Neural progenitor cell (in vitro differentiated cells): ENCODE measurements at regions not wholly inside any gene's neighbourhood (a gene's known extent, or its start where the extent isn't known, plus 50 kb on each side); places are given as distances from the start of the nearest gene placed in this dataset.

Experiments
- DNase-seq: peaks from one replicate; pipeline ENCODE4 v3.0.0-alpha.2; 2016; ENCODE audit warnings: low spot score
- H2AFZ ChIP-seq: fragments of 200-600 bp; sonication (generic); replicated peaks from 2 replicates; pipeline ENCODE4 v1.6.1; 2016; ENCODE audit warnings: antibody characterized with exemption
- H3F3A ChIP-seq: fragments of 200-600 bp; sonication (generic); 2 replicates; pipeline ENCODE4 v1.6.1; 2016; ENCODE audit warnings: antibody characterized with exemption, low read depth
- H3K27ac ChIP-seq: fragments of 200-600 bp; sonication (generic); 2 replicates; pipeline ENCODE4 v1.5.1; 2016; ENCODE audit warnings: mild to moderate bottlenecking
- H3K27me3 ChIP-seq: fragments of 200-600 bp; sonication (generic); 2 replicates; pipeline ENCODE4 v1.6.1; 2016; ENCODE audit warnings: mild to moderate bottlenecking, moderate library complexity
- H3K36me3 ChIP-seq: fragments of 200-600 bp; sonication (generic); 2 replicates; pipeline ENCODE4 v1.5.1; 2016
- H3K4me1 ChIP-seq: fragments of 200-600 bp; sonication (generic); 2 replicates; pipeline ENCODE4 v1.6.1; 2016; ENCODE audit warnings: mixed run types
- H3K4me2 ChIP-seq: fragments of 200-600 bp; sonication (generic); 2 replicates; pipeline ENCODE4 v1.6.1; 2016
- H3K4me3 ChIP-seq: fragments of 200-600 bp; sonication (generic); 2 replicates; pipeline ENCODE4 v1.5.1; 2016
- H3K79me2 ChIP-seq: fragments of 200-600 bp; sonication (generic); 2 replicates; pipeline ENCODE4 v1.6.1; 2016; ENCODE audit warnings: low read depth
- H3K9ac ChIP-seq: fragments of 200-600 bp; sonication (generic); 2 replicates; pipeline ENCODE4 v1.6.1; 2016
- H3K9me3 ChIP-seq: fragments of 200-600 bp; sonication (generic); 2 replicates; pipeline ENCODE4 v1.5.1; 2016; ENCODE audit warnings: low read depth
- H4K20me1 ChIP-seq: fragments of 200-600 bp; sonication (generic); 2 replicates; pipeline ENCODE4 v1.6.1; 2016; ENCODE audit warnings: low read depth
- H3K27ac Mint-ChIP-seq: 3 replicates; pipeline ENCODE4 v1.8.0; 2021; ENCODE audit warnings: mixed read lengths
- H3K27me3 Mint-ChIP-seq: 2 replicates; pipeline ENCODE4 v1.8.0; 2022; ENCODE audit warnings: low read depth, mild to moderate bottlenecking, inconsistent platforms, moderate library complexity, mixed read lengths; ENCODE audit not compliant: insufficient read depth
- H3K36me3 Mint-ChIP-seq: 3 replicates; pipeline ENCODE4 v1.8.0; 2021; ENCODE audit warnings: mixed read lengths
- H3K4me1 Mint-ChIP-seq: 3 replicates; pipeline ENCODE4 v1.8.0; 2021; ENCODE audit warnings: mixed read lengths
- H3K4me3 Mint-ChIP-seq: 3 replicates; pipeline ENCODE4 v1.8.0; 2021; ENCODE audit warnings: mild to moderate bottlenecking, moderate library complexity, mixed read lengths
- H3K9me3 Mint-ChIP-seq: 3 replicates; pipeline ENCODE4 v1.8.0; 2020; ENCODE audit warnings: mixed read lengths
- CTCF ChIP-seq: fragments of 200-600 bp; sonication (generic); IDR thresholded peaks from 2 replicates; pipeline ENCODE4 v1.5.1; 2017; ENCODE audit warnings: antibody characterized with exemption, mild to moderate bottlenecking
- EZH2 ChIP-seq: fragments of 200-600 bp; sonication (generic); IDR thresholded peaks from 2 replicates; pipeline ENCODE4 v1.6.1; 2017; ENCODE audit warnings: antibody characterized with exemption, mild to moderate bottlenecking, moderate library complexity
- EZH2phosphoT487 ChIP-seq: fragments of 200-600 bp; sonication (generic); IDR thresholded peaks from 2 replicates; pipeline ENCODE4 v1.6.1; 2017; ENCODE audit warnings: antibody characterized with exemption

- Histone ChIP-seq H3K9ac (no peak overlapping the region), H3K9me3 (no peaks in the 10 kb centered on the region), H3K4me2 (peak overlapping the region; percentile 11), H3K4me3 (no peak overlapping the region), H3K27me3 (no peaks in the 10 kb centered on the region), H3K27ac (no peak overlapping the region), H3F3A (peaks cover 11% of the 10 kb centered on the region), H3K79me2 (no peaks in the 10 kb centered on the region), H3K36me3 (no peaks in the 10 kb centered on the region), H2AFZ (no peak overlapping the region), H3K4me1 (peaks cover 24% of the 10 kb centered on the region), H4K20me1 (no peaks in the 10 kb centered on the region)
- DNase-seq: peak; percentile 75
- H3K36me3 Mint-ChIP-seq: no peaks in the 10 kb centered on the region
- H3K9me3 Mint-ChIP-seq: peaks cover 3% of the 10 kb centered on the region
- TF ChIP-seq CTCF: peak; percentile 34
- no peak for TF ChIP-seq EZH2
- peaks cover 2% of the 10 kb centered on the region for H3K27me3 Mint-ChIP-seq
- H3K27ac Mint-ChIP-seq: peak overlapping the region; percentile 30
- peak overlapping the region; percentile 3 for H3K4me3 Mint-ChIP-seq
- H3K4me1 Mint-ChIP-seq: peaks cover 17% of the 10 kb centered on the region
Measured at GRCh38 chr3:147903026-147903425, 493.9 kb downstream of the ZIC1 start.

- H3K9me3 Mint-ChIP-seq: peaks cover 3% of the 10 kb centered on the region
- peaks cover 5% of the 10 kb centered on the region for H3K27me3 Mint-ChIP-seq
- H3K36me3 ChIP-seq: no peaks in the 10 kb centered on the region
- H3K36me3 Mint-ChIP-seq: no peaks in the 10 kb centered on the region
- H3K79me2 ChIP-seq: no peaks in the 10 kb centered on the region
- TF ChIP-seq EZH2 (no peak), CTCF (no peak), EZH2phosphoT487 (no peak)
- no peak overlapping the region for H3K4me3 Mint-ChIP-seq
- no peak overlapping the region for H3K4me3 ChIP-seq
- no peak overlapping the region for H3K27ac ChIP-seq
- no peaks in the 10 kb centered on the region for H4K20me1 ChIP-seq
- H3K4me2 ChIP-seq: no peak overlapping the region
- H3K4me1 ChIP-seq: peaks cover 27% of the 10 kb centered on the region
- no peak overlapping the region for H2AFZ ChIP-seq
- H3K27ac Mint-ChIP-seq: no peak overlapping the region
- H3K27me3 ChIP-seq: no peaks in the 10 kb centered on the region
- H3F3A ChIP-seq: peaks cover 11% of the 10 kb centered on the region
- H3K4me1 Mint-ChIP-seq: peaks cover 17% of the 10 kb centered on the region
- H3K9ac ChIP-seq: no peak overlapping the region
- DNase-seq: no peak
- H3K9me3 ChIP-seq: no peaks in the 10 kb centered on the region
Measured at GRCh38 chr3:147904421-147904820, 495.3 kb downstream of the ZIC1 start.

GRCh38 chr3:147906285-147906684 lies 497.1 kb downstream of the ZIC1 start:
- no peak for DNase-seq
- Histone ChIP-seq H4K20me1 (no peaks in the 10 kb centered on the region), H3K4me2 (no peak overlapping the region), H3K79me2 (no peaks in the 10 kb centered on the region), H3K9ac (no peak overlapping the region), H3K27ac (no peak overlapping the region), H3K9me3 (no peaks in the 10 kb centered on the region), H3K4me1 (peaks cover 27% of the 10 kb centered on the region), H3K4me3 (no peak overlapping the region), H3K27me3 (no peaks in the 10 kb centered on the region), H2AFZ (no peak overlapping the region), H3F3A (peaks cover 11% of the 10 kb centered on the region), H3K36me3 (no peaks in the 10 kb centered on the region)
- H3K4me1 Mint-ChIP-seq: peaks cover 17% of the 10 kb centered on the region
- H3K36me3 Mint-ChIP-seq: peaks cover 2% of the 10 kb centered on the region
- TF ChIP-seq EZH2 (no peak), CTCF (no peak), EZH2phosphoT487 (no peak)
- peaks cover 5% of the 10 kb centered on the region for H3K27me3 Mint-ChIP-seq
- H3K9me3 Mint-ChIP-seq: peaks cover 4% of the 10 kb centered on the region
- H3K4me3 Mint-ChIP-seq: no peak overlapping the region
- no peak overlapping the region for H3K27ac Mint-ChIP-seq

- no peaks in the 10 kb centered on the region for H3F3A ChIP-seq
- Mint-ChIP-seq H3K27me3 (no peaks in the 10 kb centered on the region), H3K36me3 (peaks cover 2% of the 10 kb centered on the region), H3K27ac (no peak overlapping the region), H3K4me3 (no peak overlapping the region), H3K4me1 (no peaks in the 10 kb centered on the region), H3K9me3 (peaks cover 16% of the 10 kb centered on the region)
- no peaks in the 10 kb centered on the region for H3K36me3 ChIP-seq
- no peak overlapping the region for H3K4me2 ChIP-seq
- H3K9ac ChIP-seq: no peak overlapping the region
- H3K79me2 ChIP-seq: no peaks in the 10 kb centered on the region
- no peaks in the 10 kb centered on the region for H3K9me3 ChIP-seq
- TF ChIP-seq EZH2: no peak
- no peak for TF ChIP-seq EZH2phosphoT487
- no peak for TF ChIP-seq CTCF
- no peak overlapping the region for H3K4me3 ChIP-seq
- no peak overlapping the region for H3K27ac ChIP-seq
- H4K20me1 ChIP-seq: no peaks in the 10 kb centered on the region
- H2AFZ ChIP-seq: no peak overlapping the region
- DNase-seq: no peak
- H3K27me3 ChIP-seq: no peaks in the 10 kb centered on the region
- H3K4me1 ChIP-seq: no peaks in the 10 kb centered on the region
Measured at GRCh38 chr3:147914532-147914931, 505.4 kb downstream of the ZIC1 start.
